NK-92 treated with Interleukin-12 subunit alpha and Interleukin-12 subunit beta, amount 100 ng/mL, for 24 hours (cell line): ENCODE measurements at regions not wholly inside any gene's neighbourhood (a gene's known extent, or its start where the extent isn't known, plus 50 kb on each side); places are given as distances from the start of the nearest gene placed in this dataset.

Experiments
- DNase-seq: peaks from one replicate; lab custom pipeline; 2025; lab: John Stamatoyannopoulos, UW

DNA sequence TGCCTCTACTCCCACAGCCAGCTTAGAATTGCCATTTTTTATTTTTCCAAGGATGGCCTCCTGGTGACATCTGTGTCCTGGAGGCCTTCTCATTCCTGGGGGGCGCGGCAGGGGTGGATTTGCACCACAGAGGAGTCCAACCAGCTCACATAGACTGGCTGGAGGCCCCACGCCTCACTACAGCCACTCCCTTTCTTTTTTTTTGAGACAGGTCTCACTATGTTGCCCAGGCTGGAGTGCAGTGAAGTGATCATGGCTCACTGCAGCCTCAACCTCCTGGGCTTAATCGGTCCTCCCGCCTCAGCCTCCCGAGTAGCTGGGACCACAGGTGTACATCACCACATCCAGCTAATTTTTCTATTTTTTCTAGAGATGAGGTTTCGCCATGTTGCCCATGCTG is 57.6 kb upstream of the DOCK1 start:
- DNase-seq: no peak

DNA sequence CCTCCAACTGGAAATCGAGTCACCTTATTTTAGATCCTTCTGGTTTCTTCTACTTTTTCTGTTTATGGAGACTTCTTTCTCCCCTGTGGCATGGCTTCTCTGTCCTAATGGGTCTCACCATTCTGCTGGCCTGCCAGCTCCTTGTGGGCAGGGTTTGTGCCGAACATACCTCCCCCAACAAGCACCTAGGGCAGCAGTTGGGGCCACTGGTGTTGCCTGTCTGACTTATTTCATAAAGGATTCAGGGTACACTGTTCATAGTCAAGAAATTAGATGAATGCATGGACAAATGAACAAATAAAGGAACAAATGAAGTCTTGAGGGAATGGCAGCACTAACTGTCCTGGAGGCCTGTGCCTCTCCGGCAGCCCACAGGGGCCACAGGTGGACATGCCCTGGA is 55.6 kb upstream of the DOCK1 start:
- DNase-seq: no peak

DNA sequence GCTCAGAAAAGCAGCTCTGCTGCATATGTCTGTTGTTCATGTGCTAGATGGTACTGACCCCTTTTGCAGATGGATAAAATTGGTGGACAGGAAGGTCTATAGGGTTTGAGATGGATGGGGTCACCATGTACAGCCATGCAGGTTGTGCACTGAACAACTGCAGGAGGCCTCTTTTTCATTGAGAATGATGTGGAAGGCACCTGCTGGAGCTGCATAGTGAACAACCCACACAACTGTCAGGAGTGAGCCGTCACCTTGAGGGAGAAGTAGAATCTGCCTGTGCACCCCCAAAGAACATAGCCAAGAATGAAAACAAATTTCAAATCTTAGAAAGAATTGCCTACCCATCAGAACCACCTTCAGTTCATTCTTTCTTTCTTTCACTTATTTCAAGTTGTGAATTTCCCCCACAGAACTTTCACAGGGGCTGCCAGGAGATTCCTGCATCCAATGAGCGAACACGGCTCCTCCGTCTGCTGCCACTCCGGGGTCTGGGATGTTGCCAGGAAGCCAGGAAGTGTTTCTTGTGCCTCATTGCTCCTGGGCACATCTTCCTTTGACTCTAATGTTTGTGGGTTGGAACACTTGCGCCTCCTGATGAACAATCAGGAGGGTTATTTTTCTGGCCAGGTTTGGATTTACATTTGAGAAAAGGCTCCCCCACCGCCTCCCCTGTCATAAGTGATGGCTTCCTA is 53.7 kb upstream of the DOCK1 start:
- no peak for DNase-seq

DNA sequence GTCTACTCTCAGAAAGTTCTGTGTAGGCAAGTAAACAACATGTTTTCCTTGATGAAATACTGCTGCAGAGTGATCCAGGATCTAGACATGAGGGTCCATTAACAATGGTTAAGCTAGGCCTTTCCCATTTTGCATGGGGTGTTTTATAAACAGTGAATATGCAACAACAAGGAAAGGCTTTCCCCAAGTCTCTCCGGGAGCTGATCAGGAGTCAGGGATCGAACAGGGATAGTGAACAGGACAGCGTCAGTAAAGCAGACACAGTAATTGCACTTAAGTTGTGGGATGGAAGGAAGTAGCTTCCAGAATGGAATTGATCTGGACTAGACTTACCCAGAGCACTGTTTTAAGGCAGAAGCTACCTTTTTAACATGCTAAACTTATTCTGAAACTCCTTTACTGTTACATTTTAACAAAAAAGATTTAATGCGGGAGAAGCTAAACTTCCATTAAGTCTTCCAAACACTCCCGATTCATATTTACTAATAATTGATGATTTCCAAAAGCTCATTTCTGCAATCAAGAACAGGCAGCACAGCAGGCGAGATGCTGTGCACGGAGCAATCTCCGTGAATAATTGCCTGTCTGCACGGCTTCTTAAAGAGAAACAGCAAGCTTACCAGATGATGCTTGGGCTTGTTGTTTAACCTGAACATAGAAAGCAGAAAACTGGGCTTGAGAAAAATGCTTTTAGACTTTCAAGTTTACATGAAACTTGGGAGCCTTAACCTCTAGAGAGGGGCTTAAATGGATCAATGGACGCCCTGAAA is 50.3 kb upstream of the DOCK1 start:
- DNase-seq: no peak
